Skin epidermis (tissue), 12 donors: ENCODE measurements at regions not wholly inside any gene's neighbourhood (a gene's known extent, or its start where the extent isn't known, plus 50 kb on each side); places are given as distances from the start of the nearest gene placed in this dataset.

Experiments used
- H3K27ac ChIP-seq, 21 experiments: fragments of 200-600 bp; sonication (generic) in 11 of 21; one replicate each; pipeline ENCODE4 v1.5.0; 2020; ENCODE audit warnings: mild to moderate bottlenecking in 3 of 21, inconsistent platforms in 2 of 21, moderate library complexity in 2 of 21
- H3K4me3 ChIP-seq, 7 experiments: fragments of 200-600 bp; sonication (generic) in 2 of 7; one replicate each; pipeline ENCODE4 v1.5.0; 2020; ENCODE audit warnings: inconsistent platforms in 2 of 7, mild to moderate bottlenecking in 2 of 7, moderate library complexity in 1 of 7

DNA sequence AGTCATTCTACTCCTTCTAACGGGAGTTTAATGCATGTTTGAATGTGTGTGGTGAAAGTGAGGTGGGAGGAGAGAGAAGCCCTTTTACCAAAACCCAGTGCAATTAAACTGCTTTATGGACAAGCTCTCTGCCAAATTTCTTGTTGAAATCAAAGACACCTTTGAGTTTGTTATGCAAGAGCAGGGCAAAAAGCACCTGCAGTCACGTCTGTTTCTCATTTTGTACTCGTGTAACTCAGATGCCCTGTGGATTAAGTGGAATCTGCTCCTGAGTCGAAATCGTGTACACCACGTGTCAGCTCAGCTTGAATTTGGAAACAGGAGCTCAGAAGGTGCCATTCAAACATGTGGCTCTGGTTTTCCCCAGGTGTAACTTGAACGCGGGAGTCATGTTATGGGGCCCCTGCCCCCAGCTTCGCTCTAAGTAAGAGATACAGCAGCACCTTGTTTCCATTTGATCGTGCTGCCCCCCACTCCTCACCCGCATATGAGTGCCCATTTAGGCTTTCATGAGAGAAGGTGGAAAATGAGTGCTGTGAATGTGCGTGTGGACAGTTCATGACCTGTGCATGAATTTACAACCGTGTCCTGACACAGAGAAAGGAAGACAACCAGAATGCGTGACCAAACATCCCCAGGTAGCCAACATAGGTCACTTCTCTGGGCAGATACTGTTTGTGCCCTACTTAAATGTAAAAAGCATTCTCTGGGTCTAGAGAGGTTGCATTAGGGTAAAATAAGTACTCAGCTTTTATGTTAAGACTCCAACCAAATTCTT lies 347.0 kb upstream of the SLC30A5 start:
- H3K27ac ChIP-seq = no peak overlapping the region
- no peak overlapping the region for H3K4me3 ChIP-seq

DNA sequence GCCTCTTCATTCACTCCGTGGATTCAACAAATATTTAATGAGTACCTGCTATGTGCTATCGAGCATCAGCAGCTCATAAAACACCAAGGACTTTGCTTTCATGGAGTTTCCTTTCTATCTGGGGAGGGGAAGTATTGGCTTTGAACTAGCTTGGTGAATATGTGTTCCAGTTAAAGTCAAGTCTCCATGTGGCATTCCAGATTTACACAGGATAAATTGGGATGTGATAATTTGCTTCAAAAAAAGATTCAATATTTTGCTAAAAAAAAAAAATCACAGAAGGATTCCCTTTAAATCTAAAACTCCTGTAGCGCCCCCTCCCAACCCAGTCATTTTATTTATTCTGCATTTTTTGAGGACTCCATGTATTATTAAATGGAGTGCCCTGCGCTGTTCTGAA lies 346.3 kb upstream of the SLC30A5 start:
- Histone ChIP-seq H3K27ac (no peak overlapping the region), H3K4me3 (no peak overlapping the region)

DNA sequence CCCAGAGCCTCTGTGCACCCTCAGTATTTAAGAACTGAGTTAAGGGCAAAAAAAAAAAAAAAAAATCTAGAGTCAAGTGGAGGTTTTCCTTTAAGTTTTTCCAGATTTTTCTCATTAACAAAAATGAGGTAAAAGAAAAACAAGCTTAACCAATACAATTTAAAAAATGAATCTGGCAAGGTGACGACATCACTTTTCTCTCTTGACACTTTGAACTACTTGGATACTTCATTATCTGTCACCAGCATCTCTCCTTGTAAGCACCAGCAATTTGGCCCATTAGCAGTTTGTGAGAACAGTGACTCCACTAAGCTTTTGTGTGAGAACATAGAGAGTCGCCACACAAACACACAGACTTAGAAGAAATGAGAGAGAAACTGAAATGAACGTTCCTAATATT lies 345.7 kb upstream of the SLC30A5 start:
- H3K4me3 ChIP-seq = no peak overlapping the region
- H3K27ac ChIP-seq = no peak overlapping the region

GRCh38 chr5:68749077-68749476 lies 344.7 kb upstream of the SLC30A5 start:
- Histone ChIP-seq H3K27ac (no peak overlapping the region), H3K4me3 (no peak overlapping the region)

DNA sequence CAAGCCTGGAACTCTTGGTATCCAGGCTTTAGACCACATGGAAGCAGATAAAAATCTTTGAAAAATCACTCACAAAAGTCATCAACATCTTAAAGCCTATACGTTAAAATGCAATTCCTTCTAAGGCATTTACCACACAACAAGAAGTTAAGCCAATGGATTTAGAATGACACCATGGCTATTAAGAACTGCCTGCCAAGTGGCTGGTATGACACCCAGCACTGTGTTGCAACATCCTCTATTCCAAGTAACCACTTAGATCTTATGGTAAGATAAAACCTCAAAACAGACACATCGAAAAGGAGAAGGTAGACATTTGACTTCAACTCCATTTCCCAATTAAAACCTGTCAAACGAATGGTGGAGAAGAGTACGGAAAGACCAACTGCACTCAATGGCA lies 344.2 kb upstream of the SLC30A5 start:
- H3K4me3 ChIP-seq = no peak overlapping the region
- H3K27ac ChIP-seq = no peak overlapping the region

GRCh38 chr5:68751661-68752060 lies 342.2 kb upstream of the SLC30A5 start:
- no peak overlapping the region for H3K4me3 ChIP-seq
- no peak overlapping the region for H3K27ac ChIP-seq

DNA sequence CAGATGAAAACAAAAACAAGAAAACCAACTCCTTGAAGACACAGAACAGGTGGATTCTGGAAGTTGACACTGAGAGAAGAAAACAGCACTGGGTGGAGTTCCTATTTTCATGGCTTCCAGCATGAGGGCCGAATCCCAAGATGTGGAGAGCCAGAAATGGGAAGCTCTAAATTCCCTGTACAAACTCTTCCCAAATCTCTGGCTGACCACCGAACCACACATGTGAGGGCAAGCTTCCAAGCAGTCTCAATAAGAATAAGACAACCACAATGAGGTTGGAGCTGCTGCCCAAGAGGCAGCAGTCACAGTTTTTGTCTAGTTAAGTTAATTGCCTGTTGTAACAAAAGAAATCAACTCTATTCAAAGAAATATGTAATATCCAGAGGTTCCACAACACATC lies 339.3 kb upstream of the SLC30A5 start:
- Histone ChIP-seq H3K27ac (no peak overlapping the region), H3K4me3 (no peak overlapping the region)

- H3K27ac ChIP-seq = no peak overlapping the region
- no peak overlapping the region for H3K4me3 ChIP-seq
These were observed 338.5 kb upstream of the SLC30A5 start for GRCh38 chr5:68755293-68755692.

DNA sequence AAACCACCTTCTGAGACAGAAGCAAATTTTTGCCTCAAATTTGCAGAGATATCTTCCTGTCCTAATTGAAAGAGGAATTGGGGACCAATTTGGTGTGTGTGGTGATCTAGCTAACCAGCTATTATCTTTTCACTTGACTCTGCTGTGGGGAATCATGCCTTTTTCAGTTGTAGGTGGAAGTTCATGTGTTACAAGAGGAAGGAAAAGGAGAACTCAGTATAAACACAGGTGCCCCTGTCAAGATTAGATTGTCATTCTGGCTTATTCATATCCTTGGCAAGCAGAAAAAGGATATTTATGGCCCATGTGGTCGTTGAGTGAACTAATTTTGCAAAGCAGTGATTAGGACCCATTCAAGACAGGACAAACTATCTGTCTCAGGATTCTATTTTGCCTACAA lies 336.8 kb upstream of the SLC30A5 start:
- no peak overlapping the region for H3K4me3 ChIP-seq
- no peak overlapping the region for H3K27ac ChIP-seq

DNA sequence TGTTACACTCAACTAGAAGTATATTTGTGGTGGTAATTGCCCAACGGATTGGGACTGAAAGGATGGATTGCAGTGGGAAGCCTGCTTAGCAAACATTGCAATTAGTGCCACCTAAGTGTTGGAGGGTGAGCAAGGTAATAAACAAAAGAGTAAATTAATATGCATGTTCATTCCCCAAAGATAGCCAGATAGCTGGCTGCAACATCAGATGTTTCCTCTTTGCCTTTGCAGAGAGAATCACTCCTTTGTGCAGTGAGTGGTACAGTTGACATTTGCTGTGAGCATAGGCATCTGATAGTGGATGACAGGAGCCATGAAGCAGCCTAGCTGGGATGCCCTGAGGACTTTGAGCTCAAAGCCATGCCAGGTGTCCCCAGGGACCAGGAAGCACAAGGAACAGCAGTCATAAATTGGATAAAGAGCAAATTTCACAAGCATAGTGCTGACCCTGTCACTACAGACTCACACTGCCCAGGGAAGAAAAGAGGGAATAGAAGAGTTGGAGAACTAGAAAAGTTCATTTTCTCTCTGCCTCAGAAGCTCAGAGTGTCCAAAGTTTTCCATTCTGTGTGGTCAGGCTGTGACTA lies 336.1 kb upstream of the SLC30A5 start:
- no peak overlapping the region for H3K27ac ChIP-seq
- no peak overlapping the region for H3K4me3 ChIP-seq

DNA sequence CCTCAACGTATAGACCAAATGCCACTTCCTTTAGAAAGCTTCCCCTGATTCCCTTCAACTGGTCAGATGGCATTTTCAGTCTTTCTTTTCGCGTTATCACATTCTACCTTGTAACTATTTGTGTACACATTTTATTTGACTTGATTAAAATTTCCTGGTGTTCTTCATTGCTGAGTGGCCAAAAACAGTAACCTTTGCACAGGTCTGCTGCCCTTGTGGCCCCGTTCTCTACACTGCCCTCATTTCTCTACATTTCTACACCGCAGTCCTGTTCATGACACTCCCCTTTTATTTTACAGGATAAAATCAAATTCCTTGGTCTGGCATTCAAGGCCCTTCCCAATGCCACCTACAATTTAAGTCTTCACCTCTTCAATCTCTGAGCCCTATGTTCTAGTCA lies 334.2 kb upstream of the SLC30A5 start:
- no peak overlapping the region for H3K27ac ChIP-seq
- no peak overlapping the region for H3K4me3 ChIP-seq

- Histone ChIP-seq H3K4me3 (no peak overlapping the region), H3K27ac (no peak overlapping the region)
These were observed 331.6 kb upstream of the SLC30A5 start for GRCh38 chr5:68762201-68762600.

DNA sequence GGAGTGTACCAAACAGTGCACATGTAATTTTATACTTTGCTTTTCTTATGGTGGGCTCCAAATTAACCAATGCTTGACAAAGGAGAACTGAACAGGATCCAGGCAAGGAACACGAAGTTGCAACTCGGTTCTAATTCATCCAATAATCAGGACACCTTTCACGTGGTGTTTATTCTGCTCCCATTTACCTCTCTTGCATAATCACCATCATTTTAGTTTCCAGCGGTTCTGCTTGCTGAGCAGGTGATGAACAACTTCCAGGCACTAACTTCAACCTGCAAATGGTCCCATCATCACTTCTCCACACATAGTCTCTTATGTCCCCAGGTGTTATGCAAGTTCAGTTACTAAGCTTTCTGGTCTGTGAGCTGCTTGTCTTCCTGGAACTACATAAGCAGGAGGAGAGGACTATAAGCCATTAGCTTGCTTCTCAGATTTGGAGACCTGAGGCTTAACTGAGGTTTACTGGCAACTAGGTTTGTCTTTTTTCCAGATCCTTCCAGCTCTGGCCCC lies 326.8 kb upstream of the SLC30A5 start:
- Histone ChIP-seq H3K4me3 (no peak overlapping the region), H3K27ac (no peak overlapping the region)

- Histone ChIP-seq H3K4me3 (no peak overlapping the region), H3K27ac (no peak overlapping the region)
These were observed 323.3 kb upstream of the SLC30A5 start for GRCh38 chr5:68770551-68770950.

DNA sequence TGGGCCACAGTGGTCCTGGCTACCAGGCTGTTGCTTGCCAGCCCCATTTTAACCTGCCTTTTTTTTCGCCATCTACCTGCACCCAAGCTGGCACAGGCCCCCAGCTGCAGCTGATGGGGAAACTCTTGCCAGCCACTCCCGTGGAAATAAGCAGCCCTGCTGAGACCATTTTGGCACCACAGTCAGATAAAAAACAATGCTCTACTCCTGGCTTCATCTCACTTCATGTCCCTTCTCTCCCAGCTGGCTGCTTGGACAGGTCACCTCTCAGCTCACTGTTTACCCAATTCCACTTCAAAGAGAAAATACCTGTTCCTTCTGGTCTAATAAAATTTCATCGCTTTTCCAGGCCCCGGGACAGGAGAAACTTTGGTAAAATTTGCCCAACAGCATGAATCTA lies 322.6 kb upstream of the SLC30A5 start:
- H3K4me3 ChIP-seq = no peak overlapping the region
- H3K27ac ChIP-seq = peak overlapping the region in 2 of 21 experiments; percentile 23 to 30

DNA sequence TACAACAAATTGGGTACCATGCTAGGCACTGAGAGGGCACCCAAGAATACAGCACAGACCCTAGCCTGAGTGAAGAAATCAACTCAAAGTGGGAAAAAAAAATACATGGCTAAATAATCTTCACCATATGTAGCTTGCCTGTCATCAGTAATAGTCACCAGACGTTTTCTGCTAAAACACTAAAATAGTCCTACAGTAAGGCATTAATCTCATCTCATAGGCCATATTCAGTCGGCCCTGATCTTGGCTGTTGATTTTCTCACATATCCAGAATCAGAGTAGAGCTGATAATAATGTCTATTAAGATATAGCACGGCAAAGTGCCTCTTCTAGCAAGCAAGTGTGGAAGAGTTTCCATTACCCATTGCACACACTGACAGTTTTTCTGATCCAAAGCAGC lies 322.1 kb upstream of the SLC30A5 start:
- Histone ChIP-seq H3K4me3 (no peak overlapping the region), H3K27ac (peak overlapping the region in 2 of 21 experiments; percentile 23 to 26)

GRCh38 chr5:68776381-68776780 lies 317.4 kb upstream of the SLC30A5 start:
- H3K27ac ChIP-seq = no peak overlapping the region
- no peak overlapping the region for H3K4me3 ChIP-seq

DNA sequence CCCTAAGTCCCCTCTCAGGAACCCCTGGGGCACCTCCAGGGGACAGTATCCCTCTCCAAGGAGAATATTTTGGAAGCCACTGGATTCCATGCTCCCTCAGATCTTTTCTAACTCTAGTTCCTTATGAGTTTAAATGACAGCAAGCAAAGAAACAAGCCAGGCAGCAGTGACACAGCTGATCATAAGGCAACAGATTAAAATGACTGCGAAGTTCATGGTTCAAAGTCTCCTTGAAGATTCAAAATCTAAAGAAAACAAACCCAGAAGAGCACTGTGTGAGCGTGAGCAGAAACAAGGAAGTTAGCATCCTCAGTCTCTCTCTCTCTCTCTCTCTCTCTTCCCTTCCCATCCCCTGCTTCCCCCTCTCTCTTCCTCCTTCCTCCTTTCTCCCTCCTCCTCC lies 316.7 kb upstream of the SLC30A5 start:
- H3K4me3 ChIP-seq = no peak overlapping the region
- no peak overlapping the region for H3K27ac ChIP-seq

DNA sequence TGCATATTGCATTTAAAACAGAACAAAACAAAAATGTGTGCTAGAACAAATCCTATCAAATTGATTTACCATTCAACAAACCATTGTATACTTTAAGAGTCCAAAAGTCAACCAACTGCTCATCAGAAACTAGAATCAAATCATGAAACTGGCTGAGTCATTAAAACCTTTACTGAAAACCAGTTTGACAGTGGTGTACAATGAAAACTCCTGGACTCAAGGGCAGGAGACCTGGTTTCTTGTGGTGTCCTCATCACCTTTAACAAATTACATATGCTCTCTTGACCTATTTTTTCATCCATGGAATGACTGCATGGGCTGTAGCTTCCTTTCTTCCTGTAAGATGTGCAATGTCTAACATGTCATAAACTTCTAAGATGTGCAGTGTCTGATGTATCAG lies 315.3 kb upstream of the SLC30A5 start:
- Histone ChIP-seq H3K4me3 (no peak overlapping the region), H3K27ac (no peak overlapping the region)

- Histone ChIP-seq H3K4me3 (no peak overlapping the region), H3K27ac (no peak overlapping the region)
These were observed 313.4 kb upstream of the SLC30A5 start for GRCh38 chr5:68780299-68780955.

DNA sequence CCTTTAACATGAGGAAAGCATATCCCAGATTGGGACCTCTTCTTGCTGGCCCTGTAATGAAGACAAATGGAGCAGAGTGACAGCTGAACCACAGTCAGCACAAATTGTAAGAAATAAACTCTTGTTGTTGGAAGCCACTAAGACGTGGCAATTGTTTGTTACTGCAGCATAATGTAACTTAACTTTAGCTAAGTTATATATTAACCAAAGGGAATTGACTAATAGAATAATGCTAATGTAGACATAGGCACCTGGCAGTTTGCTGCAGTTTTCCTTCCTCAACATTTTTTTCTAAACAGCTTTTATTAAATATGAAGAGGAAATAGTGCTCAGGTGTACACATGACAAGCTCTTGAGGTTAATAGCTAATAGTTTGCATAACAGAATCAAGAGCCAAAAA lies 300.7 kb upstream of the SLC30A5 start:
- H3K27ac ChIP-seq = no peak overlapping the region
- H3K4me3 ChIP-seq = no peak overlapping the region
